GM18519 (cell line): ENCODE measurements at regions not wholly inside any gene's neighbourhood (a gene's known extent, or its start where the extent isn't known, plus 50 kb on each side); places are given as distances from the start of the nearest gene placed in this dataset.

Experiments
- ATAC-seq: cut with Tn5 transposase; IDR thresholded peaks from one replicate; pipeline ENCODE4 v1.9.1; 2021; ENCODE audit warnings: mild to moderate bottlenecking, moderate library complexity; ENCODE audit not compliant: unreplicated experiment, low FRiP score

- ATAC-seq: no peak
These were observed 94.2 kb upstream of the SLC25A13 start for GRCh38 chr7:96416116-96416515.

- no peak for ATAC-seq
These were observed 93.5 kb upstream of the SLC25A13 start for GRCh38 chr7:96415293-96415940.

- no peak for ATAC-seq
These were observed 93.0 kb upstream of the SLC25A13 start for GRCh38 chr7:96414931-96415292.

DNA sequence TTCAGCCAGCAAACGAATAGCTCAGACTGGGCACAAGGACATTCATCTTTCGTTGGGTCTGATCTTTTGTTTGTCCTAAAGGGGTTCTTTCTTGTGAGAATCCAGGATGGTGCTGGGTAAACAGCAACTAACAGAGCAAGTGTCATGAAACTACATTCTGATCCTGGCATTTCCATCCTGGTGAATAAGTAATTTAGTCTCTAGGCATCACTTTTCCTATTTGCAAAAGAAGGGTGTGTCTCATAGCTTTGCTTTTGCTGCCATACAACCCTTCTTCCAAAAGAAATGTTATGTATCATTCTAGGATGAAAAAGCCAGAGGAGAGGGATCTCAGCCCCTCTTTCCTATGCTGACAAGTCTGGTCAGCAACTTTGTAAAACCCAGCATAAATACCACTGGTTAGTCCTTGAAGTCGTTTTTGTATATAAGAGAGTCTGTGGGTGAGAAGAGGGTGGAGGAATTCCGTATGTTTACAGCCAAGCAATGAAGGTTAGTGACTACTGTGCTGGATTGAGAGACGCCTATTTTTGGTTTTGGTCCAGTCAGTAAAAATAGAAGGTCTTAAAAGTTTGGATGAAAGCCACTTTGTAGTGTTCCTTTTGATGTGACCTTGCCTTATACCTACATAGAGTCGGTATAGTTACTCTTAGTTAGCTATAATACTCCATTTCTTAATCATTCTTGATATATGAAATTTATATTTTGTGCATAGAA is 88.4 kb upstream of the SLC25A13 start:
- ATAC-seq: no peak

DNA sequence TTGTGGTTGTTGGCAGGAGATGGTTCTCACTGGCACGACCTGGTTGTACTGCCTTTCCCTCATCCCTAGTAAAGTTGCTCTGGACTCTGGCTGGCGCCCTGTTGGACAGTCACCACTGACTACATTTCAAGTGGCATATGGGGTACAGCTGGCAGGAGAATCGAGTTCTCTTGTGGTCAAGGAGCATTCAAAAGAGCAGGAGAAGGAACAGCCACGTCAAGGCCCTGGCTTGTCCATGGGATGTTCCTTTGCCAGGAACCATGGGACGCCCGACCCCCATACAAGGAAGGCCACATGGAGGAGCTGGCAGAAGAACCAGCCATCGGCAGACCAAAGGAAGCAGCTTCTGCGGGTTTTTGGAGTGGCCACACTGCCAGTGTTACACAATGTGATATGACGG is 87.0 kb upstream of the SLC25A13 start:
- no peak for ATAC-seq

GRCh38 chr7:96407427-96407826 is 85.5 kb upstream of the SLC25A13 start:
- ATAC-seq: no peak

- ATAC-seq: no peak
These were observed 81.0 kb upstream of the SLC25A13 start for GRCh38 chr7:96402913-96403312.

DNA sequence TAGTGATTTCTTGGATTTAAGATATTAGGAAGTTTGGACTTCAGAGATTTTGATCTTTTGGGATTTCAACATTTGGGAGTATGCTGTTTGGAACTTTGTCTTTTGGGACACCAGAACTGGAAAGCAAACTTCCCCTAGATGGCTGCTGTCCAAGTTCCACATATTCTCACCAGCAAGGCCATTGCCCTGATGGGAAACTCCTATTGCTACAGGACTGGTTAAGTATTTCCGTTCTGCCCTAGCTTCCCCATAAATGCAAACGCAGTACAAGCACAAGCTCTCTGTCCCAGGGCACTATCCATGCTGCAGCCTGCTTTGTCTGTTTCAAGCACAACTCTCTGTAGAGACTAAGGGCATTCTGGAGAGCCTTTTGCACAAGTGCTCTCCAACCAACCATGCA is 79.3 kb upstream of the SLC25A13 start:
- no peak for ATAC-seq

- ATAC-seq: no peak
These were observed 78.6 kb upstream of the SLC25A13 start for GRCh38 chr7:96400518-96400917.

GRCh38 chr7:96400001-96400400 is 78.1 kb upstream of the SLC25A13 start:
- ATAC-seq: no peak

- ATAC-seq: no peak
These were observed 76.2 kb upstream of the SLC25A13 start for GRCh38 chr7:96397936-96398598.

GRCh38 chr7:96388620-96389383 is 66.9 kb upstream of the SLC25A13 start:
- ATAC-seq: no peak

GRCh38 chr7:96388166-96388565 is 66.3 kb upstream of the SLC25A13 start:
- ATAC-seq: no peak

GRCh38 chr7:96380111-96380512 is 58.2 kb upstream of the SLC25A13 start:
- no peak for ATAC-seq

DNA sequence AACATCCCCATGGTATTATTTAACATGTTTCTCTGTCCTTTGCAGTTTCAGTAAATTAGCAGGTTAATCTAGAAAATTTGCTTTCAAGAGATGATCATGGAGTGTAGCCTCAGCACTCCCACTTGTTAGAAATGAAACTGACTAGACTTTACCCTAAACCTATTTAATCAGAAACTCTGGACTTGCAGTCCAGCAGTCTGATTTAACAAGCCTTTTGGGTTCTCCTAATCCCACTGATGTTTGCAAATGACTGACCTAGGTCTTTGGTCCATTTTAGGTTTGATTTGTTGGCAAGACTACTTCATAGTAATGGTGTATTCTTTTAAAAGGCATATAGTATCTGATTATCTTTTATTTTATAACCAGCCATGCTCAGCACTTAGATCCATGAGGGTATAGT is 55.5 kb upstream of the SLC25A13 start:
- no peak for ATAC-seq
